GM18861 (cell line): ENCODE measurements at regions not wholly inside any gene's neighbourhood (a gene's known extent, or its start where the extent isn't known, plus 50 kb on each side); places are given as distances from the start of the nearest gene placed in this dataset.
"Not testable (repeated sequence)": the region's sequence is repeated elsewhere in the genome, so short reads cannot be mapped to it uniquely, and the experiment has no call there.

Experiments used
- ATAC-seq: cut with Tn5 transposase; IDR thresholded peaks from one replicate; pipeline ENCODE4 v1.9.1; 2021; ENCODE audit not compliant: unreplicated experiment

DNA sequence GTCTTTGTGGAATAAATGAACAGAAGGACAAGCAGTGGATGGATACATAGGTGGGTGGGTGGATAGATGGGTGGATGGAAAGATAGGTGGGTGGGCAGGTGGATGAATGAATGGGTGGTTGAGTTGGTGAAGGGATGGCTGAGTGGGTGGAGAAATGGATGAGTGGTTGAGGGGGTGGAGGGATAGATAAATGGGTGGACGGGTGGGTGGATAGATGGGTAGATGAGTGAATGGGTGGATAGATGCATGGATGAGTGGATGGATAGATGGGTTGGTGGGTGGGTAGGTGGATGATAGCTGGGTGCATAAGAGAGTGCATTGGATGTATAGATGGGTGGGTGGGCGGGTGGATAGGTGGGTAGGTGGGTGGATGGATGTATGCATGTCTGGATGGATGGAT lies 63.5 kb downstream of the UNC93B1 start:
- not testable (repeated sequence) for ATAC-seq

DNA sequence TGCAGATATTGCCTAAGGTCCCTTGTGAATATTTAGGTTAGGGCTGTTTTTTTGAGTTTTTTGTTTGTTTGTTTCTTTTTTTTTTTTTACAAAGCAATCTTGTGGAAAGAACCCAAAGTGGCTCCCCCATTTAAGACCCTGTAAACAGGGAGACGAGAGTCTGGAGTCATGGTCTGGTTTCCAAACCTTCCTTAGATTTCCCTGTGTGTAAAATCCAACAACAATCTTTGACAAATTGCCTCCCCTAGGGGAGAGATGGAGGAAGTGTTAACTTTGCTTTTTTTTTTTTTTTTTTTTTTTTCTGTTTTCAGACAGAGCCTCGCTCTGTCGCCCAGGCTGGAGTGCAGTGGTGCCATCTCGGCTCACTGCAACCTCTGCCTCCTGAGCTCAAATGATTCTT lies 64.9 kb downstream of the UNC93B1 start:
- ATAC-seq: not testable (repeated sequence)

GRCh38 chr11:67938371-67938770 lies 65.5 kb downstream of the UNC93B1 start:
- ATAC-seq: not testable (repeated sequence)

- ATAC-seq: not testable (repeated sequence)
Observed at GRCh38 chr11:67923565-67923964, 80.3 kb downstream of the UNC93B1 start.

DNA sequence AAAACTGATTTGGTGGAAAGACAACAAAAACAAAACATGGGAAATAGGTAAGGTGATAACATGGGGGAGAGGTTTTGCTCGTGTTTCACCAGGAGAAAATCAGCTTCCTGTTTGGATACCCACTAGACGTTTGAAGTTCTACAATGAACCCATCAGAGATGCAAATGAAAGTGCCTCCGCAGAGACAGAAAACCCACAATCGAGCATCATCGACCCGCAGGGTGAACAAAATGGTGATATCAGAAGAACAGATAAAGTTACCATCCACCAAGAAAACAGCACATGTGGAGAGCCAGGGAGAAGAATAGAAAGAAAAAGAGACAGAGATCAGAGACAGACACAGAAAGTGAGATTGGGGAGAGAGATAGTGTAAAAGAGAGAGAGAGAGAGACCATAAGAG lies 83.4 kb downstream of the UNC93B1 start:
- ATAC-seq: not testable (repeated sequence)

DNA sequence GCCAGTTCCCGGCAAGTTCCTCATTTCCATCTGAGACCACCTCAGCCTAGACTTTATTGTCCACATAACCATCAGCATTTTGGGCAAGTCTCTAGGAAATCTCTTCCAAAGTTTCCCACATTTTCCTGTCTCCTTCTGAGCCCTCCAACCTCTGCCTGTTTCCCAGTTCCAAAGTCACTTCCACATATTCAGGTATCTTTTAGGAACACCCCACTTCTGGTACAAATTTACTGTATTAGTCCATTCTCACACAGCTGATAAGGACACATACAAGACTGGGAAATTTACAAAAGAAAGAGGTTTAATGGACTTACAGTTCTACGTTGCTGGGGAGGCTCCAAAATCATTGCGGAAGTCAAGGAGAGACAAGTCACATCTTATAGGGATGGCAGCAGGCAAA lies 91.7 kb downstream of the UNC93B1 start:
- not testable (repeated sequence) for ATAC-seq

DNA sequence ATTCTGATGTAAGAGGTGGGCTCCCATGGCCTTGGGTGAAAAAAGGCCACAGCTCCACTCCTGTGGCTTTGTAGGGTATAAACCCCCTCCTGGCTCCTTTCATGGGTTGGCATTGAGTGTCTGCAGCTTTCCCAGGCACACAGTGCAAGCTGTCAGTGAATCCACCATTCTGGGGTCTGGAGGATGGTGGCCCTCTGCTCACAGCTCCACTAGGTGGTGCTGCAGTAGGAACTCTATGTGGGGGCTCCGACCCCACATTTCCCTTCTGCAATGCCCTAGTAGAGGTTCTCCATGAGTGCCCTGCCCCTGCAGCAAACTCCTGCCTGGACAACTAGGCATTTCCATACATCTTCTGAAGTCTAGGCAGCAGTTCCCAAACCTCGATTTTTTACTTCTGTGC lies 92.7 kb downstream of the UNC93B1 start:
- not testable (repeated sequence) for ATAC-seq

DNA sequence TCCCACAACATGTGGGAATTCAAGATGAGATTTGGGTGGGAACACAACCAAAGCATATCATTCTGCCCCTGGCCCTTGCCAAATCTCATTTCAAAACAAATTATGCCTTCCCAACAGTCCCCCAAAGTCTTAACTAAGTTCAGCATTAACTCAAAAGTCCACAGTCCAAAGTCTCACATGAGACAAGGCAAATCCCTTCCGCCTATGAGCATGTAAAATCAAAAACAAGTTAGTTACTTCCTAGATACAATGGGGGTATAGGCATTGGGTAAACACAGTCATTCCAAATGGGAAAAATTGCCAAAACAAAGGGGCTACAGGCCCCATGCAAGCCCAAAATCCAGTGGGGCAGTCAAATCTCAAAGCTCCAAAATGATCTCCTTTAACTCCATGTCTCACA lies 93.1 kb downstream of the UNC93B1 start:
- ATAC-seq: not testable (repeated sequence)

DNA sequence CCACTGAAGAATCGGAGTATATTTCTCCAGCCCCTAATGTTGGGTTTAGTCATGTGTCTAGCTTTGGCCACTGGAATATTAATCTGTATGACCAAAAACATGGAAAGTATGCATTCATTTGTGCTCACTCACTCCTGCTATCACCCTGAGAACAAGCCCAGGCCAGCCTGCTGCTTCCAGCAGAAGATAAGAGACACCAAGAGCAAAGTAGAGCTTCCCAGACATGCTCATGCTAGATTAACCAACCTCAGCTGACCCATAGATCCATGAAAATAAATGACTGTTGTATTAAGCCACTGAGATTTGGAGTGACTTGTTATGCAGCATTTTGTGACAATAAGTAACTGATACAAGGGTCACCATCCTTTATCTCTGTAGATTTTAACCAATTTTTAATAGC lies 96.9 kb downstream of the UNC93B1 start:
- ATAC-seq: not testable (repeated sequence)

- ATAC-seq: not testable (repeated sequence)
Observed at GRCh38 chr11:67899462-67899861, 104.4 kb downstream of the UNC93B1 start.

GRCh38 chr11:67893487-67893886 lies 110.4 kb downstream of the UNC93B1 start:
- not testable (repeated sequence) for ATAC-seq

DNA sequence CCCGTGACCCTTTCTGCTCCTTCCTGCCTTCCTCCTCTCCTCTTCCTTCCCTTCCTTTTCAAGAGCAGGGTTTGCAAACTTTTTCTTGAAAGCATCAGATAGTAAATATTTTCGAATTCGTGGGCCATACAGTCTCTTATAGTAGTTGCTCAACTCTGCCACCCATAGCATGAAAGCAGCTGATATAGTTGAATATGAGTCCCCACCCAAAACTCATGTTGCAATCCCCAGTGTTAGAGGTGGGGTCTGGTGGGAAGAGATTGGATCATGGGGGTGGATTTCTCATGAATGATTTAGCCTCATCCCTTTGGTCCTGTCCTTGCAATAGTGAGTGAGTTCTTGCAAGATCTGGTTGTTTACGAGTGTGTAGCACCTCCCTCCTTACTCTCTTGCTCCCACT lies 114.3 kb downstream of the UNC93B1 start:
- not testable (repeated sequence) for ATAC-seq

GRCh38 chr11:67888056-67888455 lies 115.8 kb downstream of the UNC93B1 start:
- not testable (repeated sequence) for ATAC-seq

DNA sequence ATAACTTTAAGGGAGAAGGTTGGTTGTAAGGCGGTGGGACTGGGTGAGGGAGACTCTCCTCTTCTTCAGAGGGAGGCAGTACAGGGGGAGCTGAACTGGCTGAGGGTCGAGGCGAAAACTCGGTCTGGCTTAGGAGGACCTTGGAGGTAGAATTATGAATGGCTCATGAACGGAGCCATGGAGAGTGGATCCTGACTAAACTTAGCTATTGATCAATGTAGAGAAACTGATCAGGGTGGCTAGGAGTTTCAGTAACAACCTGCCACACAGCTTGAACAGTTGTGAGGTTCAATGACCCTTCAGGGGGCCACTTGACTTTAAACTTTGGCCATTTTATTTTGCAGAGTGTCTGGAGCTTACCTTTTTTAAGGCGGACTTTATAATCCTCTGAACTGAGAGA lies 117.2 kb downstream of the UNC93B1 start:
- ATAC-seq: not testable (repeated sequence)

- not testable (repeated sequence) for ATAC-seq
Observed at GRCh38 chr11:67886207-67886606, 117.7 kb downstream of the UNC93B1 start.

DNA sequence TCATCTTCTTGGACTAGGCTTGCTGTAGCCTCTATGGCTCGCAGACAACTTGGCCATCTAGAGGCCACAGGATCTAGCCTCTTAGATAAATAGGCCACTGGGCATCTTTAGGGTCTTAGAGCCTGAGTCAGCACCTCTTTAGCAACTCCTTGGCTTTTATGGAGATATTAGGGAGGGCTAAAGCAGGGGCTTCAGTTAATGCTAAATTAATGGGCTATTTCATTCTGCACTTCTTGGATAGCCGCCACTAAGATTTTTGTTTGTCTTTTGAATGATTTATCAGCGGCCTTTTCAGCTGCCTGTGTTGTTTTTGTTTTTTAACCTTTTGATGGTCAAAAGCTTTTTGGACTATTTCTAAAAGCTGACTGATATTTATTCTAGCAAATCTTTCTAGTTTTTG lies 118.3 kb downstream of the UNC93B1 start:
- not testable (repeated sequence) for ATAC-seq

GRCh38 chr11:67884761-67885558 lies 118.9 kb downstream of the UNC93B1 start:
- ATAC-seq: not testable (repeated sequence)

DNA sequence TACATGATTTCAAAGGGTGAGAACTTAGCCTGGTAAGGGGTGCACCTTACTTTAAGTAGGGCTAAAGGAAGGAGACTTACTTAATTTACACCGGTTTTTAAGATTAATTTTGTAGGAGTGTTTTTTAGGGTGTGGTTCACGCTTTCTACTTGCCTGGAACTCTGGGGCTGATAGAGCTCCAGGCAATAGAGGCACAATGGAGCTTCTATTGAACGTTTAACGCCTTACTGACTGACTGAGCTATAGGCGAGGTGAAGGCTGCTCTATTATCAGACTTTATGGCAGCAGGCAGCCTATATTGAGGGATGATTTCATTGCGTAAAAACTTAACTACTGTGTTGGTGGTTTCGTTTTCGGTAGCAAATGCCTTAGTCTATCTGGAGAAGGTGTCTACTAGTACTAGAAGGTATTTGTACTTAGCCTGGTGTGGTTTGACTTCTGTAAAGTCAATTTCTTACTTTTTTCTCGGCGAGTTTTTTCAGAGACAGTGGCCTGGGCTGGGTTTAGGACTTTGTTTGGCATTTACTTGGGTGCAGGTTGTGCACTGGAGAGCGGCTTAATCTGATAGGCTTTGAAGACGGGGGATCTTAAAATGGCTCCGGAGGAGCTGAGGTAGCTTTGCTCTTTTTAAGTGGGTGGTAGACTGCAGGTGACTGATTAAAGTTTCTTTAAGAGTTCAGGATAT lies 119.7 kb downstream of the UNC93B1 start:
- not testable (repeated sequence) for ATAC-seq

DNA sequence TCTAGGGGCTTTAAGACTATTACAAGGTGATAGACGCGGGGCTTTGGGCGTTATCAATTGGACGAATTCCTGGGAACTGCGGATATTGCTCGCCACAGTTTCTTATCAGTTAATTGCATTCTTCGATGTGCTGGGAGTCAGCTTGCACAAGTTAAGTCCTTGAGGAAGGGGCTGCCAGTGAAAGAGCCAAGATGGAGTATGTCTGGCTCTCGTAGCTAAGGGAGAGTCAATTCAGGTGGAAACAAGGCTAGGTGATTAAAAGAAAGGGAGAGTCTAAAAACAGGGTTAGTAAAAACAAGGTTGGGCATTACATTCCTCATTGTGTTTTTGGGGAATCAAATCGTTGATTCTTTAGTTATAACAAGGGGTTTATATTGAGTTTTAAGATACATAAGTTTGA lies 121.6 kb downstream of the UNC93B1 start:
- ATAC-seq: not testable (repeated sequence)

DNA sequence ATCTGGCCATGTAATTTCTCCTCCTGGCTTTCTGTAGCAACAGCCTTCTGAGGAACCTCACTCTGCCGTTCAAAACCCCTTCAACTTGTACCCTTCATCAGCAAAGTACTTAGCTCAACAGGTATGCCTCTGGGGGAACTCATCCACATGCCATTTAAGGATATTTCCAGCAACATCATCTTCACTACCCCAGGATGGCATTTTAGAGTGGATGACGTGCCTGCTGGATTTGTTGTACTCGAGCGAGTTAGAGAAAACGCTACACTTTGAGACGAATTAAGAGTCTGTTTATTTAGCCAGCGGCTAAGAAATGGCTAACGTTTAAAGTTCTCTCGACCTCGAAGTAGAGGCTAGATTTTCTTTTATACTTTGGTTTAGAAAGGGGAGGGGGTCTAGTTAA lies 122.1 kb downstream of the UNC93B1 start:
- ATAC-seq: not testable (repeated sequence)

- ATAC-seq: not testable (repeated sequence)
Observed at GRCh38 chr11:67880594-67881196, 123.2 kb downstream of the UNC93B1 start.

- ATAC-seq: not testable (repeated sequence)
Observed at GRCh38 chr11:67878666-67879065, 125.2 kb downstream of the UNC93B1 start.
